ENCODE measurements at regions not wholly inside any gene's neighbourhood (a gene's known extent, or its start where the extent isn't known, plus 50 kb on each side); places are given as distances from the start of the nearest gene placed in this dataset.

DNA sequence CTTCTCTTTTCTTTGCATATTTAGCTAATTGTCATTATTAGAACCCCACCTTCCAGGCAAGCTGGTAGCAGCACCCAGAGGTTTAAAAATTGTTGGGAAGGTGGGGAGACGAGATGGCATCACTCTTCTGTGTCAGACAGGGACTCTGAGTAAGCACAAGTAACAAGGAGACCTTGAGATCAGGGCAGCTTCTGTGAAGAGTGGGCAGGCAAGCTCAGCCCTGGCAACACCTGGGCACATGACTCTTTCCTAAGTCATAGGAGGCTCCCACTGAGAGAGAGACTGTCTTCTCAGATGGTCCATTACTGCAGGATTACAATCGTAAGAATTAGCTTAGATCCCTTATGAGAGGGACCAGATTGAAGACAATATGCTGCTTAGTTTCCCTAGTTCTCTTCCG, 183.5 kb downstream of the BRINP2 start:
- H3K36me3 Mint-ChIP-seq, result no peaks in the 10 kb centered on the region
- ATAC-seq (no peak), DNase-seq (ENCODE audit: low spot score in 2 of 2) (no peak)
- peaks cover 4% of the 10 kb centered on the region for H3K9me3 Mint-ChIP-seq
- H3K4me3 Mint-ChIP-seq, result no peak overlapping the region
- H3K27ac Mint-ChIP-seq, result no peak overlapping the region
- H3K4me1 Mint-ChIP-seq, result no peaks in the 10 kb centered on the region

GRCh38 chr1:177351361-177352108, 180.8 kb downstream of the BRINP2 start:
- Mint-ChIP-seq H3K4me3 (no peak overlapping the region), H3K36me3 (no peaks in the 10 kb centered on the region), H3K4me1 (no peaks in the 10 kb centered on the region), H3K27ac (no peak overlapping the region), H3K9me3 (no peaks in the 10 kb centered on the region)
- DNase-seq (ENCODE audit: low spot score in 2 of 2) (no peak), ATAC-seq (no peak)

DNA sequence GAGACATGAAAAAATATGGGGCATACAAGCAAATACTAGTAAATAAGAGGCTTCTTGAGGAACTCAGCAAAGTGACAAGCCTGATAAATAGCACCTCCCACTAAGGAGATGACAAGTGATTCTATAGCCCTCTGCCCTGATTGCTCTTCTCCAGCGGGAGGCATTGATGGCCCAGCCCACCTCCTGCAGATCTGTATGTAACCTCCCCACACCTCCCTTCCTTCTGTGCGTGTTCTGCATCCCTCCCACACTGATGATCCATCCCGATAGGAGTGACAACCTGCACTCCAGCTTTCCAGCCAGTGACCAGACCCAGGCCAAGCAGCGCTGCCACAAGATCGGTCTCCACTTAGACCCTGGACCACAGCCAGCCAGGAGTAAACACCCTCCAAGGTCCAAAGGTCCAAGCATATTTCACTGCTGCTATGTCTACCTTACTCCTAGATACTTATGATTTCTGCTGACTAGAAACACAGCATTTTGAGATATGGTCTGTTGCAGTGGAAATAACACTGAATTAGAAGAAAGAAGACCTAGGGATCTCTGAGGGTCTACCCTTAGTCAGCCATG, 176.1 kb downstream of the BRINP2 start:
- Mint-ChIP-seq H3K4me3 (no peak overlapping the region), H3K4me1 (no peaks in the 10 kb centered on the region), H3K36me3 (no peaks in the 10 kb centered on the region), H3K27ac (no peak overlapping the region), H3K9me3 (peaks cover 9% of the 10 kb centered on the region)
- ATAC-seq, result no peak
- DNase-seq (ENCODE audit: low spot score in 2 of 2), result no peak

DNA sequence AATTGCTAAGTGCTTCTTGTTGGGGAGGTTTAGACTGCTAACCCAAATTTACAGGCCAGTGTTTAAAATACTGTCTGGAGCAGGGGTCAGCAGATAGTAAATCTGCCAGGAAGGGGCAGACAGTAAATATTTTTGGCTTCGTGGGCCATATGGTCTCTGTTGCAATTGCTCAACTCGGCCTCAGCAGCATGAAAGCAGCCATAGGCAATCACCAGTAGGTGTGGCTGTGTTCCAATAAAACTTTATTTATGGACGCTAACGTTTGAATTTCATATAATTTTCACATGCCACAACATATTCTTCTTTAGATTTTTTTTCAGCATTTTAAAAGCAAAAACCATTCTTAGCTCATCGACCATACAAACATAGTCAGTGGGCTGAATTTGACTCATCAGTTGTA, 172.7 kb downstream of the BRINP2 start:
- H3K4me1 Mint-ChIP-seq, result no peaks in the 10 kb centered on the region
- peaks cover 12% of the 10 kb centered on the region for H3K9me3 Mint-ChIP-seq
- H3K36me3 Mint-ChIP-seq, result no peaks in the 10 kb centered on the region
- no peak for DNase-seq (ENCODE audit: low spot score in 2 of 2)
- no peak overlapping the region for H3K4me3 Mint-ChIP-seq
- ATAC-seq, result no peak
- H3K27ac Mint-ChIP-seq, result no peak overlapping the region

GRCh38 chr1:177341773-177342172, 171.0 kb downstream of the BRINP2 start:
- H3K4me1 Mint-ChIP-seq, result no peaks in the 10 kb centered on the region
- no peak overlapping the region for H3K4me3 Mint-ChIP-seq
- no peak overlapping the region for H3K27ac Mint-ChIP-seq
- H3K9me3 Mint-ChIP-seq, result peaks cover 16% of the 10 kb centered on the region
- no peak for ATAC-seq
- no peak for DNase-seq (ENCODE audit: low spot score in 2 of 2)
- no peaks in the 10 kb centered on the region for H3K36me3 Mint-ChIP-seq

DNA sequence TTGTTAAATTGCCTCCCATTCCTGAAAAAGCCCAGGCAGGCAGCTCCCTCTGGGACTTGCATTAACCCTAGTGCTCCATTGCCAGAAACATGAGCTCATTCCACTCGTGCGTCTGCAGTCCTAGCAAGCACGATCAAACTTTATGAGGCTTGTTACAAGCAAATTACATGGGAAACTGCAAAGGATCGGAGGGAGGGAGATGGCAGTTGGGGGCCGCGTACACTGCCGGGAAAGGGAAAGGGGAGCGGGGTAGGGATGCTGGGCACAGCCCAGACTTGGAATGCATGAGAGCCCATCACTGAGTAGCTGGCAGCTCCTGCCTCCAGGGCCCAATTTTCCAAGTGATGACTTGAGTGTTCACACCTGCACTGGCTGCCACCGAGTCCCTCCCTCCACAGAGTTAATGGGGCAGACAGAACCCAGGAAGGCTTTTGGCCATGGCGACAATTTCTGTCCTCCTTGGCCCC, 169.9 kb downstream of the BRINP2 start:
- Mint-ChIP-seq H3K4me1 (no peaks in the 10 kb centered on the region), H3K9me3 (peaks cover 16% of the 10 kb centered on the region), H3K4me3 (no peak overlapping the region), H3K36me3 (no peaks in the 10 kb centered on the region), H3K27ac (no peak overlapping the region)
- ATAC-seq (no peak), DNase-seq (ENCODE audit: low spot score in 2 of 2) (no peak)

GRCh38 chr1:177338376-177338775, 167.6 kb downstream of the BRINP2 start:
- H3K9me3 Mint-ChIP-seq, result peaks cover 18% of the 10 kb centered on the region
- ATAC-seq (no peak), DNase-seq (ENCODE audit: low spot score in 2 of 2) (no peak)
- H3K27ac Mint-ChIP-seq, result no peak overlapping the region
- no peak overlapping the region for H3K4me3 Mint-ChIP-seq
- no peaks in the 10 kb centered on the region for H3K4me1 Mint-ChIP-seq
- H3K36me3 Mint-ChIP-seq, result no peaks in the 10 kb centered on the region

GRCh38 chr1:177334903-177335302, 164.1 kb downstream of the BRINP2 start:
- Mint-ChIP-seq H3K36me3 (no peaks in the 10 kb centered on the region), H3K4me3 (no peak overlapping the region), H3K9me3 (peaks cover 14% of the 10 kb centered on the region), H3K27ac (no peak overlapping the region), H3K4me1 (no peaks in the 10 kb centered on the region)
- no peak for ATAC-seq
- no peak for DNase-seq (ENCODE audit: low spot score in 2 of 2)

- no peak for ATAC-seq
- H3K4me3 Mint-ChIP-seq, result no peak overlapping the region
- H3K4me1 Mint-ChIP-seq, result no peaks in the 10 kb centered on the region
- no peak for DNase-seq (ENCODE audit: low spot score in 2 of 2)
- peaks cover 14% of the 10 kb centered on the region for H3K9me3 Mint-ChIP-seq
- no peaks in the 10 kb centered on the region for H3K36me3 Mint-ChIP-seq
- no peak overlapping the region for H3K27ac Mint-ChIP-seq
These were observed 163.3 kb downstream of the BRINP2 start for GRCh38 chr1:177333936-177334595.
